ENCODE measurements at regions not wholly inside any gene's neighbourhood (a gene's known extent, or its start where the extent isn't known, plus 50 kb on each side); places are given as distances from the start of the nearest gene placed in this dataset.

- TF ChIP-seq CTCF (IDR thresholded peaks at IDR 0.05; ENCODE audit: insufficient read depth, low read depth, low read length) (no peak), EZH2 (IDR thresholded peaks at IDR 0.05; ENCODE audit: insufficient read depth, low read length) (no peak)
Measured at GRCh38 chr9:7367726-7368125, 431.9 kb downstream of the DMAC1 start.

Data from astrocyte (in vitro differentiated cells and primary cell).